Liver (tissue), 8 donors: ENCODE measurements at regions not wholly inside any gene's neighbourhood (a gene's known extent, or its start where the extent isn't known, plus 50 kb on each side); places are given as distances from the start of the nearest gene placed in this dataset.
"Not testable (repeated sequence)": the region's sequence is repeated elsewhere in the genome, so short reads cannot be mapped to it uniquely, and the experiment has no call there.

Experiments used
- DNase-seq: peaks from one replicate; pipeline ENCODE4 v3.0.0-alpha.2; 2017; ENCODE audit warnings: low spot score
- H3K27ac ChIP-seq, 2 donors: one replicate each; pipeline ENCODE4 v1.7.0; 2013; ENCODE audit warnings: inconsistent platforms in 2 of 2, low read length in 2 of 2, control low read depth in 1 of 2, low read depth in 1 of 2, mild to moderate bottlenecking in 1 of 2
- H3K27me3 ChIP-seq, 4 donors: one replicate each; pipeline versions ENCODE4 v1.6.1 to v1.7.0; 2013; ENCODE audit warnings: low read length in 3 of 4, inconsistent platforms in 1 of 4, mild to moderate bottlenecking in 1 of 4, moderate library complexity in 1 of 4; ENCODE audit not compliant: control insufficient read depth in 4 of 4, insufficient read depth in 4 of 4
- H3K36me3 ChIP-seq, 4 donors: one replicate each; pipeline versions ENCODE4 v1.6.1 to v1.7.0; 2013; ENCODE audit warnings: low read length in 3 of 4, mild to moderate bottlenecking in 3 of 4, low read depth in 1 of 4, moderate library complexity in 1 of 4; ENCODE audit not compliant: control insufficient read depth in 4 of 4, insufficient read depth in 3 of 4
- H3K4me1 ChIP-seq, 4 donors: one replicate each; pipeline versions ENCODE4 v1.6.1 to v1.7.0; 2013; ENCODE audit warnings: low read length in 3 of 4, mild to moderate bottlenecking in 3 of 4, moderate library complexity in 1 of 4; ENCODE audit not compliant: control insufficient read depth in 4 of 4, insufficient read depth in 4 of 4
- H3K4me3 ChIP-seq, 3 donors: one replicate each; pipeline versions ENCODE4 v1.6.1 to v1.7.0; 2013; ENCODE audit warnings: low read length in 3 of 3, control low read depth in 1 of 3, low read depth in 1 of 3, mild to moderate bottlenecking in 1 of 3
- H3K9ac ChIP-seq, 2 donors: one replicate each; pipeline ENCODE4 v1.7.0; 2013; ENCODE audit warnings: low read length in 2 of 2, mild to moderate bottlenecking in 2 of 2, moderate library complexity in 2 of 2, control low read depth in 1 of 2, low read depth in 1 of 2
- H3K9me3 ChIP-seq, 4 donors: one replicate each; pipeline versions ENCODE4 v1.6.1 to v1.7.0; 2013; ENCODE audit warnings: low read length in 3 of 4; ENCODE audit not compliant: control insufficient read depth in 4 of 4
- ATF3 ChIP-seq: IDR thresholded peaks from 2 replicates; pipeline ENCODE4 v1.6.1; 2016; ENCODE audit warnings: antibody characterized with exemption
- CTCF ChIP-seq: fragments of 150-350 bp; IDR thresholded peaks from 2 replicates; pipeline ENCODE4 v1.5.1; 2017; ENCODE audit warnings: improper control_type of control experiment, low read depth, low read length; ENCODE audit not compliant: missing input control
- EGR1 ChIP-seq, 2 donors: IDR thresholded peaks; 2 replicates each; pipeline ENCODE4 v1.6.1; 2016 to 2018; ENCODE audit warnings: antibody characterized with exemption in 2 of 2, low read depth in 2 of 2
- FOXA1 ChIP-seq: IDR thresholded peaks from 2 replicates; pipeline ENCODE4 v1.6.1; 2016; ENCODE audit warnings: antibody characterized with exemption
- FOXA2 ChIP-seq: IDR thresholded peaks from 2 replicates; pipeline ENCODE4 v1.6.1; 2016; ENCODE audit warnings: antibody characterized with exemption
- GABPA ChIP-seq, 2 donors: IDR thresholded peaks in 1 of 2; conservative IDR thresholded peaks in 1 of 2; 2 replicates each; pipeline ENCODE4 v1.6.1; 2016; ENCODE audit warnings: antibody characterized with exemption in 2 of 2, mild to moderate bottlenecking in 1 of 2, moderate library complexity in 1 of 2
- HNF4A ChIP-seq, 2 donors: conservative IDR thresholded peaks; 2 replicates each; pipeline ENCODE4 v1.6.1; 2016; ENCODE audit warnings: antibody characterized with exemption in 2 of 2, mild to moderate bottlenecking in 2 of 2
- HNF4G ChIP-seq: IDR thresholded peaks from 2 replicates; pipeline ENCODE4 v1.6.1; 2016; ENCODE audit warnings: antibody characterized with exemption
- JUND ChIP-seq, 2 donors: IDR thresholded peaks; 2 replicates each; pipeline ENCODE4 v1.6.1; 2016; ENCODE audit warnings: antibody characterized with exemption in 2 of 2
- MAX ChIP-seq: IDR thresholded peaks from 2 replicates; pipeline ENCODE4 v1.6.1; 2016; ENCODE audit warnings: antibody characterized with exemption
- NR2F2 ChIP-seq: IDR thresholded peaks from 2 replicates; pipeline ENCODE4 v1.6.1; 2016; ENCODE audit warnings: antibody characterized with exemption
- RAD21 ChIP-seq, 2 donors: IDR thresholded peaks; 2 replicates each; pipeline ENCODE4 v1.6.1; 2016; ENCODE audit warnings: antibody characterized with exemption in 2 of 2, mild to moderate bottlenecking in 2 of 2
- REST ChIP-seq: IDR thresholded peaks from 2 replicates; pipeline ENCODE4 v1.6.1; 2016; ENCODE audit warnings: antibody characterized with exemption, mild to moderate bottlenecking
- RXRA ChIP-seq, 2 donors: IDR thresholded peaks; 2 replicates each; pipeline ENCODE4 v1.6.1; 2017 to 2018; ENCODE audit warnings: antibody characterized with exemption in 2 of 2, mild to moderate bottlenecking in 1 of 2
- ZBTB33 ChIP-seq: IDR thresholded peaks from 2 replicates; pipeline ENCODE4 v1.6.1; 2016; ENCODE audit warnings: antibody characterized with exemption
- WGBS: extraction: QIAGEN DNeasy Blood & Tissue Kit; methylation state at CpG from one replicate; pipeline ENCODE4 v1.1.7; 2013; 5-methylcytosine and 5-hydroxymethylcytosine counted together
- donor health status: healthy.
- donor health status: healthy.
- donor health status: healthy.
- donor health status: healthy.
- donor health status: healthy.

GRCh38 chr11:29606330-29607031, 410.3 kb downstream of the KCNA4 start:
- H3K4me1 ChIP-seq: no peaks in the 10 kb centered on the region
- 40% methylated on average over 4 of the region's 4 CpGs for WGBS
- no peak for DNase-seq
- no peaks in the 10 kb centered on the region for H3K36me3 ChIP-seq
- TF ChIP-seq NR2F2 (no peak), JUND (IDR thresholded peaks at IDR 0.05) (no peak), GABPA (IDR thresholded peaks at IDR 0.05 in 1 of 2, conservative IDR thresholded peaks at IDR 0.05 in 1 of 2) (no peak), MAX (no peak), ZBTB33 (no peak), FOXA2 (no peak), FOXA1 (no peak), ATF3 (no peak), HNF4G (no peak), RAD21 (IDR thresholded peaks at IDR 0.05) (no peak), RXRA (IDR thresholded peaks at IDR 0.05) (no peak), CTCF (no peak), HNF4A (conservative IDR thresholded peaks at IDR 0.05) (no peak), EGR1 (IDR thresholded peaks at IDR 0.05; ENCODE audit: low read depth in 2 of 2) (no peak), REST (no peak)
- H3K4me3 ChIP-seq: no peak overlapping the region
- H3K9ac ChIP-seq: no peak overlapping the region
- H3K27ac ChIP-seq: no peak overlapping the region
- no peaks in the 10 kb centered on the region for H3K27me3 ChIP-seq
- H3K9me3 ChIP-seq: no peaks in the 10 kb centered on the region

GRCh38 chr11:29600151-29600575, 416.7 kb downstream of the KCNA4 start:
- WGBS: 96% methylated on average over 27 of the region's 27 CpGs
- H3K27ac ChIP-seq, H3K4me3 ChIP-seq, H3K9me3 ChIP-seq, H3K4me1 ChIP-seq, H3K9ac ChIP-seq, H3K36me3 ChIP-seq, H3K27me3 ChIP-seq, DNase-seq: not testable (repeated sequence)
